Panc1 (cell line): ENCODE measurements at regions not wholly inside any gene's neighbourhood (a gene's known extent, or its start where the extent isn't known, plus 50 kb on each side); places are given as distances from the start of the nearest gene placed in this dataset.

Experiments
- ATAC-seq: fragments of 200-7000 bp; cut with Tn5 transposase; 2 replicates; pipeline ENCODE4 v1.9.1; 2020; ENCODE audit warnings: mild to moderate bottlenecking, moderate library complexity
- BruUV-seq: library from RNA; stranded (reverse); fragments of 400-500 nt; replicated peaks from 2 replicates; lab custom pipeline; 2021; lab: Mats Ljungman, UMichigan
- CTCF ChIA-PET: fragments of 300-600 bp; sonication (Branson Sonifier 250); formaldehyde crosslinking; loops from one replicate; lab custom pipeline; 2022; ENCODE audit warnings: antibody characterized with exemption; lab: Charles Lee
- POLR2A ChIA-PET: fragments of 300-600 bp; sonication (Branson Sonifier 250); formaldehyde crosslinking; loops from one replicate; lab custom pipeline; 2022; ENCODE audit warnings: antibody characterized with exemption; lab: Charles Lee
- DNase-seq: peaks from one replicate; pipeline ENCODE4 v3.0.0-alpha.2; 2010; ENCODE audit warnings: low read depth, low spot score
- H3K27ac ChIP-seq: 2 replicates; pipeline ENCODE4 v1.5.1; 2011; ENCODE audit warnings: mild to moderate bottlenecking, low read length, inconsistent platforms
- H3K27me3 ChIP-seq: fragments of 200-500 bp; sonication (Bioruptor generic); 2 replicates; pipeline ENCODE4 v1.6.0; 2014; ENCODE audit warnings: low read length, inconsistent platforms; ENCODE audit not compliant: control insufficient read depth, insufficient read depth
- H3K36me3 ChIP-seq: fragments of 200-500 bp; sonication (Bioruptor generic); 2 replicates; pipeline ENCODE4 v1.5.1; 2014; ENCODE audit warnings: inconsistent platforms, mild to moderate bottlenecking, low read length, moderate library complexity; ENCODE audit not compliant: control insufficient read depth, insufficient read depth
- H3K4me1 ChIP-seq: 2 replicates; pipeline ENCODE4 v1.5.1; 2011; ENCODE audit warnings: inconsistent platforms, mild to moderate bottlenecking, low read length, moderate library complexity; ENCODE audit not compliant: control insufficient read depth, insufficient read depth
- H3K4me3 ChIP-seq, 2 experiments: 2 replicates each; pipeline ENCODE4 v1.5.1; 2011 to 2012; ENCODE audit warnings: low read depth in 2 of 2, low read length in 2 of 2, mild to moderate bottlenecking in 2 of 2, inconsistent platforms in 1 of 2, moderate library complexity in 1 of 2
- H3K9me3 ChIP-seq: fragments of 200-500 bp; sonication (Bioruptor generic); 2 replicates; pipeline ENCODE4 v1.5.1; 2014; ENCODE audit warnings: low read depth, mild to moderate bottlenecking, inconsistent platforms, low read length, moderate library complexity; ENCODE audit not compliant: control insufficient read depth, insufficient read depth
- POLR2AphosphoS5 ChIP-seq: IDR thresholded peaks from 2 replicates; pipeline ENCODE4 v1.6.1; 2012; ENCODE audit warnings: mild to moderate bottlenecking, low read depth, low read length, moderate library complexity
- SIN3A ChIP-seq: IDR thresholded peaks from 2 replicates; pipeline ENCODE4 v1.6.1; 2012; ENCODE audit warnings: low read depth, mild to moderate bottlenecking, low read length, moderate library complexity, borderline replicate concordance; ENCODE audit not compliant: insufficient read depth
- TCF7L2 ChIP-seq: IDR thresholded peaks from 2 replicates; pipeline ENCODE4 v1.6.1; 2011; ENCODE audit warnings: mild to moderate bottlenecking, low read depth, low read length, inconsistent platforms
- in situ Hi-C: cut with HindIII; loops from 2 replicates; pipeline ENCODE4 v1.10.0; 2016; ENCODE audit warnings: low sequenced_read_pairs, low pct_unique_long_range_greater_than_20kb
- intact Hi-C: fragments of 100-400 bp; cut with micrococcal nuclease; formaldehyde crosslinking; loops from one replicate; pipeline ENCODE4 v1.10.0; 2022; ENCODE audit not compliant: unreplicated experiment
- TF ChIP-seq, protein P1 (sequence below), 2 experiments: IDR thresholded peaks; 2 replicates each; pipeline ENCODE4 v1.6.1; 2011 to 2012; ENCODE audit warnings: low read depth in 2 of 2, control low read depth in 1 of 2, low read length in 1 of 2, mild to moderate bottlenecking in 1 of 2, moderate library complexity in 1 of 2; ENCODE audit not compliant: insufficient read depth in 1 of 2
- TF ChIP-seq, protein P2 (sequence below): fragments of 450-650 bp; IDR thresholded peaks from 2 replicates; pipeline ENCODE4 v1.5.1; 2017; ENCODE audit warnings: mild to moderate bottlenecking

- ChIA-PET CTCF (no interaction called here), POLR2A (no interaction called here)
- DNase-seq = no peak
- BruUV-seq = no TSS peak
- TF ChIP-seq TCF7L2 = no peak
- TF ChIP-seq, protein P1, sequence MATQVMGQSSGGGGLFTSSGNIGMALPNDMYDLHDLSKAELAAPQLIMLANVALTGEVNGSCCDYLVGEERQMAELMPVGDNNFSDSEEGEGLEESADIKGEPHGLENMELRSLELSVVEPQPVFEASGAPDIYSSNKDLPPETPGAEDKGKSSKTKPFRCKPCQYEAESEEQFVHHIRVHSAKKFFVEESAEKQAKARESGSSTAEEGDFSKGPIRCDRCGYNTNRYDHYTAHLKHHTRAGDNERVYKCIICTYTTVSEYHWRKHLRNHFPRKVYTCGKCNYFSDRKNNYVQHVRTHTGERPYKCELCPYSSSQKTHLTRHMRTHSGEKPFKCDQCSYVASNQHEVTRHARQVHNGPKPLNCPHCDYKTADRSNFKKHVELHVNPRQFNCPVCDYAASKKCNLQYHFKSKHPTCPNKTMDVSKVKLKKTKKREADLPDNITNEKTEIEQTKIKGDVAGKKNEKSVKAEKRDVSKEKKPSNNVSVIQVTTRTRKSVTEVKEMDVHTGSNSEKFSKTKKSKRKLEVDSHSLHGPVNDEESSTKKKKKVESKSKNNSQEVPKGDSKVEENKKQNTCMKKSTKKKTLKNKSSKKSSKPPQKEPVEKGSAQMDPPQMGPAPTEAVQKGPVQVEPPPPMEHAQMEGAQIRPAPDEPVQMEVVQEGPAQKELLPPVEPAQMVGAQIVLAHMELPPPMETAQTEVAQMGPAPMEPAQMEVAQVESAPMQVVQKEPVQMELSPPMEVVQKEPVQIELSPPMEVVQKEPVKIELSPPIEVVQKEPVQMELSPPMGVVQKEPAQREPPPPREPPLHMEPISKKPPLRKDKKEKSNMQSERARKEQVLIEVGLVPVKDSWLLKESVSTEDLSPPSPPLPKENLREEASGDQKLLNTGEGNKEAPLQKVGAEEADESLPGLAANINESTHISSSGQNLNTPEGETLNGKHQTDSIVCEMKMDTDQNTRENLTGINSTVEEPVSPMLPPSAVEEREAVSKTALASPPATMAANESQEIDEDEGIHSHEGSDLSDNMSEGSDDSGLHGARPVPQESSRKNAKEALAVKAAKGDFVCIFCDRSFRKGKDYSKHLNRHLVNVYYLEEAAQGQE (IDR thresholded peaks at IDR 0.05; ENCODE audit: insufficient read depth in 1 of 2, low read depth in 2 of 2, low read length in 1 of 2) = no peak
- no peak for TF ChIP-seq SIN3A
- TF ChIP-seq POLR2AphosphoS5 = no peak
- intact Hi-C loops = no loop called here
- Histone ChIP-seq H3K4me3 (no peak overlapping the region), H3K27me3 (no peaks in the 10 kb centered on the region), H3K36me3 (no peaks in the 10 kb centered on the region), H3K27ac (no peak overlapping the region), H3K4me1 (no peaks in the 10 kb centered on the region), H3K9me3 (no peaks in the 10 kb centered on the region)
- in situ Hi-C loops = no loop called here
- no peak for ATAC-seq
Measured at GRCh38 chr10:118844731-118845521, 90.2 kb upstream of the CACUL1 start.

GRCh38 chr10:118845776-118846175 lies 91.0 kb upstream of the CACUL1 start:
- DNase-seq (no peak), ATAC-seq (no peak)
- H3K4me3 ChIP-seq = no peak overlapping the region
- ChIA-PET CTCF (no interaction called here), POLR2A (no interaction called here)
- no peaks in the 10 kb centered on the region for H3K4me1 ChIP-seq
- TF ChIP-seq, protein P1 (IDR thresholded peaks at IDR 0.05; ENCODE audit: insufficient read depth in 1 of 2, low read depth in 2 of 2, low read length in 1 of 2) = no peak
- no peak for TF ChIP-seq POLR2AphosphoS5
- TF ChIP-seq TCF7L2 = no peak
- TF ChIP-seq SIN3A = no peak
- TF ChIP-seq, protein P2, sequence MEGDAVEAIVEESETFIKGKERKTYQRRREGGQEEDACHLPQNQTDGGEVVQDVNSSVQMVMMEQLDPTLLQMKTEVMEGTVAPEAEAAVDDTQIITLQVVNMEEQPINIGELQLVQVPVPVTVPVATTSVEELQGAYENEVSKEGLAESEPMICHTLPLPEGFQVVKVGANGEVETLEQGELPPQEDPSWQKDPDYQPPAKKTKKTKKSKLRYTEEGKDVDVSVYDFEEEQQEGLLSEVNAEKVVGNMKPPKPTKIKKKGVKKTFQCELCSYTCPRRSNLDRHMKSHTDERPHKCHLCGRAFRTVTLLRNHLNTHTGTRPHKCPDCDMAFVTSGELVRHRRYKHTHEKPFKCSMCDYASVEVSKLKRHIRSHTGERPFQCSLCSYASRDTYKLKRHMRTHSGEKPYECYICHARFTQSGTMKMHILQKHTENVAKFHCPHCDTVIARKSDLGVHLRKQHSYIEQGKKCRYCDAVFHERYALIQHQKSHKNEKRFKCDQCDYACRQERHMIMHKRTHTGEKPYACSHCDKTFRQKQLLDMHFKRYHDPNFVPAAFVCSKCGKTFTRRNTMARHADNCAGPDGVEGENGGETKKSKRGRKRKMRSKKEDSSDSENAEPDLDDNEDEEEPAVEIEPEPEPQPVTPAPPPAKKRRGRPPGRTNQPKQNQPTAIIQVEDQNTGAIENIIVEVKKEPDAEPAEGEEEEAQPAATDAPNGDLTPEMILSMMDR = no peak
- in situ Hi-C loops = no loop called here
- no peak overlapping the region for H3K27ac ChIP-seq
- no TSS peak for BruUV-seq
- no peaks in the 10 kb centered on the region for H3K36me3 ChIP-seq
- H3K27me3 ChIP-seq = no peaks in the 10 kb centered on the region
- intact Hi-C loops = no loop called here
- no peaks in the 10 kb centered on the region for H3K9me3 ChIP-seq
